H1 (cell line): ENCODE measurements at regions not wholly inside any gene's neighbourhood (a gene's known extent, or its start where the extent isn't known, plus 50 kb on each side); places are given as distances from the start of the nearest gene placed in this dataset.
A peak's percentile ranks its signal among the peaks of the same experiment; 100 is the strongest.

Experiments
- CTCF ChIA-PET: fragments of 300-600 bp; sonication (Branson Sonifier 250); formaldehyde crosslinking; loops from one replicate; lab custom pipeline; 2021; ENCODE audit not compliant: partially characterized antibody; lab: Charles Lee
- POLR2A ChIA-PET: fragments of 300-600 bp; sonication (Branson Sonifier 250); formaldehyde crosslinking; loops from one replicate; lab custom pipeline; 2021; ENCODE audit warnings: inconsistent platforms; ENCODE audit not compliant: partially characterized antibody; lab: Charles Lee
- DNase-seq, 2 experiments: peaks; one replicate each; pipeline versions ENCODE4 v3.0.0 to v3.0.0-alpha.2; 2010 to 2022; ENCODE audit warnings: low spot score in 2 of 2, low read depth in 1 of 2, mixed read lengths in 1 of 2
- FAIRE-seq: peaks from 2 replicates; lab custom pipeline; 2011; peaks lifted over from hg19 to GRCh38; lab: Jason Lieb, UNC
- H2AFZ ChIP-seq: 2 replicates; pipeline ENCODE4 v1.8.1; 2012; ENCODE audit warnings: low read length, inconsistent platforms
- H2AK5ac ChIP-seq: 2 replicates; pipeline ENCODE4 v1.6.1; 2013; ENCODE audit warnings: low read depth, low read length
- H2BK120ac ChIP-seq: replicated peaks from 2 replicates; pipeline ENCODE3; 2013; ENCODE audit warnings: low read depth, low read length, inconsistent platforms
- H2BK12ac ChIP-seq: 2 replicates; pipeline ENCODE4 v1.6.1; 2013; ENCODE audit warnings: low read depth, low read length
- H2BK15ac ChIP-seq: 2 replicates; pipeline ENCODE4 v1.6.1; 2013; ENCODE audit warnings: low read length
- H2BK20ac ChIP-seq: 2 replicates; pipeline ENCODE4 v1.6.1; 2013; ENCODE audit warnings: low read length
- H2BK5ac ChIP-seq: 2 replicates; pipeline ENCODE4 v1.6.1; 2013; ENCODE audit warnings: low read depth, low read length
- H3K14ac ChIP-seq: 2 replicates; pipeline ENCODE4 v1.6.1; 2013; ENCODE audit warnings: inconsistent platforms; ENCODE audit not compliant: insufficient read length
- H3K18ac ChIP-seq: 2 replicates; pipeline ENCODE4 v1.6.1; 2013; ENCODE audit warnings: low read length; ENCODE audit errors: extremely low read depth
- H3K23ac ChIP-seq: 2 replicates; pipeline ENCODE4 v1.6.1; 2013; ENCODE audit warnings: inconsistent platforms; ENCODE audit not compliant: insufficient read length
- H3K23me2 ChIP-seq: 2 replicates; pipeline ENCODE4 v1.6.1; 2013; ENCODE audit warnings: low read depth, low read length
- H3K27ac ChIP-seq: 2 replicates; pipeline ENCODE4 v1.6.1; 2011; ENCODE audit warnings: low read depth, low read length, inconsistent platforms
- H3K27me3 ChIP-seq, 4 experiments: replicated peaks in 1 of 4; 1 replicate in 1 of 4; 2 replicates in 3 of 4; pipeline versions ENCODE4 v1.6.1 to v1.8.1; 2011 to 2013; ENCODE audit warnings: low read length in 3 of 4, mild to moderate bottlenecking in 3 of 4, inconsistent platforms in 2 of 4, mixed read lengths in 2 of 4, moderate library complexity in 1 of 4; ENCODE audit not compliant: control insufficient read depth in 3 of 4, insufficient read depth in 3 of 4; ENCODE audit errors: extremely low read depth in 1 of 4
- H3K36me3 ChIP-seq, 4 experiments: 2 replicates each; pipeline versions ENCODE4 v1.6.1 to v1.8.1; 2011 to 2013; ENCODE audit warnings: mild to moderate bottlenecking in 4 of 4, low read length in 3 of 4, moderate library complexity in 2 of 4, control low read depth in 1 of 4, inconsistent platforms in 1 of 4; ENCODE audit not compliant: insufficient read depth in 4 of 4, control insufficient read depth in 2 of 4
- H3K4ac ChIP-seq: replicated peaks from 2 replicates; pipeline ENCODE3; 2013; ENCODE audit warnings: low read length, low read depth, mixed read lengths, inconsistent platforms; ENCODE audit not compliant: insufficient read length
- H3K4me1 ChIP-seq, 4 experiments: replicated peaks in 1 of 4; 1 replicate in 1 of 4; 2 replicates in 3 of 4; pipeline versions ENCODE4 v1.6.1 to v1.8.1; 2011 to 2013; ENCODE audit warnings: low read length in 3 of 4, inconsistent platforms in 2 of 4, mixed read lengths in 1 of 4; ENCODE audit not compliant: insufficient read depth in 4 of 4, control insufficient read depth in 3 of 4
- H3K4me2 ChIP-seq, 2 experiments: 2 replicates each; pipeline versions ENCODE4 v1.6.1 to v1.8.1; 2011 to 2013; ENCODE audit warnings: low read depth in 2 of 2, low read length in 2 of 2, control low read depth in 1 of 2, inconsistent platforms in 1 of 2, mild to moderate bottlenecking in 1 of 2; ENCODE audit not compliant: insufficient read depth in 1 of 2
- H3K4me3 ChIP-seq, 4 experiments: fragments of 200-600, 300-600 bp in 1 of 4; sonication (generic), shearing (Covaris generic), sonication (Bioruptor Twin) in 1 of 4; 2 replicates each; pipeline versions ENCODE4 v1.5.1 to v1.8.1; 2011 to 2016; ENCODE audit warnings: low read length in 4 of 4, low read depth in 3 of 4, control low read depth in 2 of 4, inconsistent platforms in 2 of 4, mild to moderate bottlenecking in 2 of 4, mixed read lengths in 1 of 4, moderate library complexity in 1 of 4; ENCODE audit not compliant: insufficient read depth in 2 of 4; ENCODE audit errors: extremely low read depth in 1 of 4
- H3K56ac ChIP-seq: replicated peaks from 2 replicates; pipeline ENCODE3; 2013; ENCODE audit warnings: low read depth, mild to moderate bottlenecking, mixed read lengths, low read length, inconsistent platforms; ENCODE audit not compliant: insufficient read length
- H3K79me1 ChIP-seq: 2 replicates; pipeline ENCODE4 v1.6.1; 2013; ENCODE audit warnings: low read depth, low read length, control low read depth
- H3K79me2 ChIP-seq, 2 experiments: 2 replicates each; pipeline versions ENCODE4 v1.6.1 to v1.8.1; 2012 to 2013; ENCODE audit warnings: low read length in 2 of 2, mild to moderate bottlenecking in 2 of 2, inconsistent platforms in 1 of 2; ENCODE audit not compliant: insufficient read depth in 2 of 2, control insufficient read depth in 1 of 2
- H3K9ac ChIP-seq, 4 experiments: replicated peaks in 1 of 4; 1 replicate in 1 of 4; 2 replicates in 3 of 4; pipeline versions ENCODE4 v1.6.1 to v1.8.1; 2011 to 2013; ENCODE audit warnings: low read depth in 3 of 4, low read length in 3 of 4, control low read depth in 2 of 4, mild to moderate bottlenecking in 2 of 4, moderate library complexity in 2 of 4, inconsistent platforms in 1 of 4; ENCODE audit errors: extremely low read depth in 1 of 4
- H3K9me3 ChIP-seq, 2 experiments: 2 replicates each; pipeline versions ENCODE4 v1.6.1 to v1.8.1; 2012 to 2013; ENCODE audit warnings: mild to moderate bottlenecking in 2 of 2, moderate library complexity in 2 of 2, control low read depth in 1 of 2, inconsistent platforms in 1 of 2, low read depth in 1 of 2, low read length in 1 of 2, mixed read lengths in 1 of 2; ENCODE audit not compliant: insufficient read depth in 2 of 2
- H4K20me1 ChIP-seq, 2 experiments: replicated peaks in 1 of 2; 2 replicates each; pipeline versions ENCODE3 to v1.8.1; 2011 to 2013; ENCODE audit warnings: inconsistent platforms in 2 of 2, low read length in 2 of 2, mild to moderate bottlenecking in 1 of 2; ENCODE audit not compliant: insufficient read depth in 2 of 2, control insufficient read depth in 1 of 2
- H4K5ac ChIP-seq: 2 replicates; pipeline ENCODE4 v1.6.1; 2013; ENCODE audit warnings: low read length, low read depth, mixed read lengths, inconsistent platforms; ENCODE audit not compliant: insufficient read length
- H4K8ac ChIP-seq: 2 replicates; pipeline ENCODE4 v1.8.0; 2013; ENCODE audit warnings: mild to moderate bottlenecking, moderate library complexity, low read length, inconsistent platforms; ENCODE audit not compliant: insufficient read depth; ENCODE audit errors: extremely low read depth
- H4K91ac ChIP-seq: replicated peaks from 2 replicates; pipeline ENCODE3; 2013; ENCODE audit warnings: low read length, mixed read lengths, inconsistent platforms; ENCODE audit not compliant: insufficient read length
- ATF2 ChIP-seq: IDR thresholded peaks from 2 replicates; pipeline ENCODE4 v1.6.1; 2012; ENCODE audit warnings: low read length, inconsistent platforms
- BRCA1 ChIP-seq: IDR thresholded peaks from 2 replicates; pipeline ENCODE4 v1.6.1; 2012; ENCODE audit warnings: low read depth, low read length, improper control_type of control experiment
- CREB1 ChIP-seq: IDR thresholded peaks from 2 replicates; pipeline ENCODE4 v1.6.1; 2012; ENCODE audit warnings: inconsistent platforms
- CTBP2 ChIP-seq: IDR thresholded peaks from 2 replicates; pipeline ENCODE4 v1.7.0; 2011; ENCODE audit warnings: borderline replicate concordance, mild to moderate bottlenecking, moderate library complexity, mixed read lengths, low read length; ENCODE audit not compliant: insufficient read depth, insufficient read length
- EGR1 ChIP-seq: IDR thresholded peaks from 2 replicates; pipeline ENCODE4 v1.6.1; 2011; ENCODE audit warnings: low read depth, low read length, borderline replicate concordance
- FOSL1 ChIP-seq: IDR thresholded peaks from 2 replicates; pipeline ENCODE4 v1.6.1; 2011; ENCODE audit warnings: mild to moderate bottlenecking, low read depth, low read length, moderate library complexity; ENCODE audit not compliant: insufficient read depth
- POLR2A ChIP-seq, 2 experiments: IDR thresholded peaks; 1 replicate in 1 of 2; 2 replicates in 1 of 2; pipeline ENCODE4 v1.6.1; 2011; ENCODE audit warnings: low read depth in 2 of 2, low read length in 2 of 2, mild to moderate bottlenecking in 2 of 2; ENCODE audit errors: control extremely low read depth in 1 of 2
- SAP30 ChIP-seq: fragments of 300-600 bp; sonication (generic); IDR thresholded peaks from 2 replicates; pipeline ENCODE4 v1.7.1; 2012; ENCODE audit warnings: low read length, moderate library complexity, mild to moderate bottlenecking, inconsistent platforms; ENCODE audit not compliant: insufficient read depth, insufficient replicate concordance
- SP1 ChIP-seq: IDR thresholded peaks from 2 replicates; pipeline ENCODE4 v1.6.1; 2011; ENCODE audit warnings: low read depth, low read length
- TAF1 ChIP-seq: IDR thresholded peaks from 2 replicates; pipeline ENCODE4 v1.6.1; 2011; ENCODE audit warnings: mild to moderate bottlenecking, low read depth, low read length
- WGBS, 2 experiments: shearing (Covaris generic) in 1 of 2; methylation state at CpG; one replicate each; pipeline versions ENCODE4 v1.1.6 to v1.1.7; 2013 to 2015; ENCODE audit warnings: low lambda C conversion rate in 2 of 2, mixed read lengths in 2 of 2, inconsistent platforms in 1 of 2, low coverage in 1 of 2, missing lambda C conversion rate in 1 of 2; ENCODE audit not compliant: insufficient replicate concordance in 2 of 2, insufficient coverage in 1 of 2, insufficient read length in 1 of 2; ENCODE audit errors: extremely low coverage in 1 of 2, missing lambda C conversion rate in 1 of 2; 5-methylcytosine and 5-hydroxymethylcytosine counted together

- Histone ChIP-seq H3K23ac (no peak overlapping the region), H3K56ac (peak overlapping the region; percentile 54), H3K4me3 (peak overlapping the region in 1 of 4 experiments; percentile 24; a peak in 1 of 8 replicates), H3K9me3 (no peaks in the 10 kb centered on the region), H3K23me2 (no peaks in the 10 kb centered on the region), H3K27me3 (no peaks in the 10 kb centered on the region), H3K4me2 (peak overlapping the region; percentile 52 to 57), H3K14ac (no peak overlapping the region), H4K20me1 (no peaks in the 10 kb centered on the region), H4K91ac (peak overlapping the region; percentile 97), H2BK5ac (peak overlapping the region; percentile 98), H2BK12ac (peak overlapping the region; percentile 88), H4K8ac (peak overlapping the region; percentile 91), H2BK15ac (no peak overlapping the region), H3K4ac (peak overlapping the region; percentile 95), H2BK20ac (peak overlapping the region; percentile 94), H3K9ac (peak overlapping the region in 3 of 4 experiments; percentile 30 to 74 (median 41); a peak in 5 of 7 replicates), H3K36me3 (no peaks in the 10 kb centered on the region), H3K79me1 (peaks cover 4% of the 10 kb centered on the region; the same call in 1 of the 2 replicates), H3K18ac (peak overlapping the region; percentile 72), H4K5ac (peak overlapping the region; percentile 83), H2BK120ac (peak overlapping the region; percentile 76), H3K27ac (peak overlapping the region; percentile 87), H3K4me1 (peaks cover 4 to 27% (median 17%) of the 10 kb centered on the region in 4 experiments), H3K79me2 (no peaks in the 10 kb centered on the region; a peak in 1 of 4 replicates), H2AFZ (no peak overlapping the region), H2AK5ac (peak overlapping the region; percentile 88)
- CTCF ChIA-PET: interaction anchor here (0.6 to 1.6 kb wide), 8 partner anchors 13 to 605 kb away, joined by 3 to 4 read pairs (median 3); no protein-coding TSS in a partner anchor
- peak; percentile 82 for FAIRE-seq
- POLR2A ChIA-PET: interaction anchor here (0.7 to 1.6 kb wide), 10 partner anchors 9 to 423 kb away, joined by 3 to 6 read pairs (median 3); no protein-coding TSS in a partner anchor
- WGBS, 2 experiments: 17% methylated on average over 15 of the region's 15 CpGs; no CpG with 5 or more reads in 1 of the 2 experiments
- peak; percentile 66 to 90 for DNase-seq
- TF ChIP-seq EGR1 (peak; percentile 21; the same call in 1 of the 2 replicates), ATF2 (no peak), SAP30 (peak; percentile 48), POLR2A (IDR thresholded peaks at IDR 0.05; ENCODE audit: control extremely low read depth in 1 of 2, low read depth in 2 of 2, low read length in 2 of 2) (peak in 1 of 2 experiments; percentile 40; a peak in 1 of 3 replicates), CREB1 (peak; percentile 9; the same call in 1 of the 2 replicates), SP1 (peak; percentile 80), TAF1 (0 out of 2 replicates have a peak, but pooled peaks have one; percentile 39), FOSL1 (no peak), CTBP2 (peak; percentile 25), BRCA1 (no peak)
Observed at GRCh38 chr6:14784596-14785492, 461.0 kb upstream of the JARID2 start.
